GM18868 (cell line): ENCODE measurements at regions not wholly inside any gene's neighbourhood (a gene's known extent, or its start where the extent isn't known, plus 50 kb on each side); places are given as distances from the start of the nearest gene placed in this dataset.

Experiments
- ATAC-seq: cut with Tn5 transposase; IDR thresholded peaks from one replicate; pipeline ENCODE4 v1.9.1; 2021; ENCODE audit warnings: mild to moderate bottlenecking, moderate library complexity; ENCODE audit not compliant: unreplicated experiment

DNA sequence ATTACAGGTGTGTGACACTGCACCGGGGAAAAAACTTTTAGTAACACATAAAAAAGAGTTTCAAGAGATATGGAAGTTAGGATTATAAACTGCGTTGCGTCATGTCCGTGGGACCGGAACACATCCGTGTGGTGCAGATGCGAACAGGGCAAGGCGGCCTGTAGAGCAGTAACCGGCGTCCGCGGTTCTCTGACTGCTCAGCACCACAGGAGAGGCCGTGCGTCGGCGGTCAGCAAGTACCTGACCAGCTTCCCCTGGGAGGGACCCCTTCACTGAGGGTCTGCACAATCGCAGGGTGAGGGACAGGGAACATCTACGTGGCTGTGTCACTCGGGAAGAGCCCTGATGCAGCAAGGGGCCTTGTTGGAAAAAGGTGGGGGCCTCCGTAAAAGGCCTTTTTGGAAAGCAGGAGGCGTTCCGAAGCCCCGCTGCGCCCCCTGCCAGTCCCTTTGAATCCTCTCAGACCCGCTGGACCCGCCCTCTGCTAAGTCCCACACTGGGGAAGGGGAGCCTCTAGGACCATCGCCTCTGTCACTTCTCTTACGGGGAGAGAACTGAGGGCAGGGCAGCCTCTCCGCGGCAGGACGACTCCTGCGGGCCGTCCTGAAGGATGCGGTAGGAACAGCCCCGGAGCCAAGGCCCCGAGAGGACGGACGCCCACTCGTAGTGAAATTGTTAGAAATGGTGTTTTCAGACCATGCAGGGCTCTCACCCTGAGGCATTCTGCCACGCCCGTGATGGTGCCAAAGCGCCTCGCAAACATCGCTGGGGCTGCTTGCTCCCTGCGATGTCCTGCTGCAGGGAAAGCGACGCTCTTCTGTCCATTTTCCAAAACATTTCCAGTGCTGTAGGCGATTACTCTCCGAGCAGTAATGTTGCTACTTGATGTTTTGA is 771.6 kb upstream of the COBL start:
- no peak for ATAC-seq

DNA sequence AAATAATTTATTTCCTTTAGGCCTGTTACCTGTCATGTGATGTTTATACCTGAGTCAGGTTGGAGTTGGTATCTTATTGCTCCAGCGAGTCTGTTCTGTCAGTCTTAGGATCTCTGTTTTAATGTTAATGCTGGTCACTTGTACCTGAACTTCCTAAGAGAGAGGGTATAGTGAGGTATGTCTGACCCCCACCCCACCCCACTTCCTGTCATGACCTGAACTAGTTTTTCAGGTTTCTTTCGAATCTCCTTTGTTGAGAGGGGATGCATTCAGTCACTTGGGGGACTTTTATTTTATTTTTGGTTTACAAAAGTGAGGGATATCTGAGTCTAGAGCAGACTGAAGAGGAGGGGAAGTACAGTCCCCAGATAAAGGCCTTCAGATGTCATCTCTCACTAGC is 769.0 kb upstream of the COBL start:
- ATAC-seq, result no peak

DNA sequence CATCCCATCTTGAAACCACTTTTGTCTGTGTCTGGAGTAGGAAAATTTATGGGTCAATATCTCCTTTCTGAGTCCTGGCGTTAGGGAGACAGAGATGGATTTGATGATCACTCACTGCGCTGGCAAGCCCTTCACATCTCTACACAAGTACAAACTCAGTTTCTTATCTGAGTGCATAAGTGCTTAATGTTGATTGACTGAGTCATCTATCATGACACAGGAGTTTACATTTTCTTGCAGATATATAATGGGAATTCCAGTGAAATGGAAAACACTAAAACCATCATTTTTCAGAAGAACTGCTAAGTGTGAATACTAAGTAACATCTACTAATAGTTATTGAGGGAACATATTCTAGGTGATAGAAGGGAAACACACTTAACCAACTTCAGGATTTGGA is 763.9 kb upstream of the COBL start:
- no peak for ATAC-seq

DNA sequence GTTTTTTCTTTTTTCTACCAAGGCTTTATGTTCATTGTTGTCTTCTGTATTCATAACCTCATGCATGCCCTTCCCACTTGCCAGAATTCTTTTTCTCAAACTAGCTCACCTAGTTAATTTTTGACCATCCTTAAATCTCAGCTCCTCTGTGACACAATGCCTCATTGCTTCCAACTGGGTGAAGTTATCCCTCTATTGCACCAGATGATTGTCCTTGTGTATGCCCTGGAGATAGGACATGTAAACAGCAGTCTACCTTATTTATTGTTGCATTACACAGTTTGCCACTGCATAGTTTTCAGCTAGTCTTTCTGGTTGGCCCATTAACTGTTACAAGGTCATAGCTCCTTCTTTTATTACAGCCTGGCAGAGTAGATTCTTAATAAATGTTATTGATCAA is 763.1 kb upstream of the COBL start:
- ATAC-seq, result no peak

DNA sequence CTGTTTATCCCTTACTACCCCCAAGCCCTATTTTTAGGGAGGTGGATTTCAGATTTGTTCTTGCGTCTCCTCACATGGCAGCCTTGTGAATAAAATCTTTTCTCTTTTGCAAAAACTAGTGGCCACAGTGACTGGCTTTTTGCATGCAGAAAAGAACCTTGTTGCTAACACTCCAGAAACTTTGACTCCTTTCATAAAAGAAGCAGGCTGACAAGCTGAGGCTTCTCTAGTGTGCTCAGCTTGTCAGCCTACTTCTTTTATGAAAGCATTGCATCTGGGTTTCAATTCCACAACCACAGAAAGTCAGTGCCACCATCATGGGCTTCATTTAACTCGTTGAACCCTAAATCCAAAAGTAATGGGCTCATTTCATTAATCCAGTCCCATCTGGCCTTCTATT is 761.0 kb upstream of the COBL start:
- no peak for ATAC-seq

DNA sequence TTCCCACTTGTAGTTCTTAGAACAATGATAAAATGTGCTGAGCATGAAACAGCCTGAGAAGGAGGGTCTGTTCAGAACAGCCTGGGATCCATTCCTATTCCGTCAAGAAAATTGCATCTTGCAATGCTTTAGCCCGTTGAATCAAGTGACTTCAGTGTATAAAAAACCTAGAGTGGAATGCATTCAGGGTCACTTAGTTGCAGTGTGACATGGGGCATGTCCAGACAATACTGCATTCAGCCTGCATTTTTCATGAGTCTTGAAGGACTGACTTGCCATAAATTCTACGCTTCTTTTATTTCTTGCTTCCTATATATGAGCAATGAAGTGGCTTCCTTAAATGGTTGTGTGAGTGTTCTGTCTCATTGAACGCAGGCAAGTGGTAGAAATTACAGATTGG is 758.3 kb upstream of the COBL start:
- ATAC-seq, result no peak

DNA sequence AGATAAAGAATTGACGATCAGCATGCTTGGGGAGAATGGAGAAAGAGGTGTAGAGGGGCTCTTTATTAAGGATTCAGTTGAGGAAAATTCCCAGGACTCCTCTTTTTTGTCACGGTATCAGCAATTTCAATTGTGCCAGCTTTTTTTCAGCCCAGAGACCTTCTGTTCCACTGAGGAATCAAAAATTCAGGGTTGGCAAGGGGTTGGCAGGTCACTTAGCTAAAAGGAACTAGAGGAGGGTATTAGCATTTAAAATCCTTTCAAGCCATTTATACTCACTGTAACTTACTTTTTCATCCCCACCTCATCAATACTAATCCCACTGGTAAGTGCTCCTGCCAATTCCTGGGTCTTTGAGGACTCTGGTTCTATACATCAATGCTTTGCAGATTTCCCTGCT is 757.5 kb upstream of the COBL start:
- ATAC-seq, result no peak

DNA sequence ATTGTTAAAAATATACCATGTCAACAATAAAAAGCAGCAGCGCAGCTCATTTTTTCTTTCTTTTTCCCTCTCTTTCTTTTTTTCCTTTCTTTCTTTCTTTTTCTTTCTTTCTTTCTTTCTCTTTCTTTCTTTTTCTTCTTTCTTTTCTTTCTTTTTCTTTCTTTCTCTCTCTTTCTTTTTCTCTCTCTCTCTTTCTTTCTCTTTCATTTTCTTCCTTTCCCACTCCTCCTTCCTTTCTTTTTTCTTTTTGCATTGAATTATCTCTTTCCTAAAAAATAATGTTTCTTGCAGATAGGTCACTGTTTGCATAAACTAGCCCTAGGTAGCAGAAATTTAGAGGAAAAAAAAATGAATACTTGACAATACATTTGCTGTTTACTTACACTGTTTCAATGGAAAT is 755.1 kb upstream of the COBL start:
- ATAC-seq, result no peak

DNA sequence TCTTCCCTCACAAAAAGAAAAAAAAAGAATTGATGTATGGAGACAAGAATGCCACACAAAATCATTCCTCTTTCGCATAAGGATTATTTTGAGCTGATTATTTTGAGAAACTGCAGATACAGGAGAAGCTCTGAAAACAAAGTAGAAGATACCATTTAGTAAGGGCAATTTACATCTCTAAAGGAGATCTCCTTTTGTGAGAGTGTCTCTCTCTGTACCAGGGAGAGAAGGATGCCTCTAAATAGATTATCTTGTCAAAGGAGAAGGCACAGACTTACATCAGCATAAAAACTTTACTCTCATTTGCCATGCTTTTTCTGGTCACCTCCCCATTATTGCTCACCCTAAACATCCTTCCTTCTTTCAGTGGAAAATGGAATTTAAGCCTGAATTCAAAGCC is 747.9 kb upstream of the COBL start:
- no peak for ATAC-seq

DNA sequence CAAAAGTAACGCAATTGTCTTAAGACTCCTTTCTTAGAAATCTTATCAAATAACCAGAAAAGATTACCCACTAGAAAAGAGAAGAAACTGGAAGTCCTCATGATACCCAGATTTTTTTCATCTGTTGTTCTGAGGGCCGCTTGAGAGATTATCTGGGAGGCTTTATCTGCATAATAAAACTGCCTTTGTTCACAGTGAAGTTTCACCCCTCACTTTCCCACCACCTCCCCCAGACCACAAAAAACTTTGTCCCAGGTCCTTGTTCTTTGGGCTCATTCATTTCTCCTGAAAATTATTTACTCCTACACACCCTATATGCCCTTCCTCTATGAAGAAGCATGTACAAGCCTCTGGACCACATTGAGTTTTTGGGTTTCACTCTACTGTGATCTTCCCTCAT is 745.1 kb upstream of the COBL start:
- no peak for ATAC-seq

DNA sequence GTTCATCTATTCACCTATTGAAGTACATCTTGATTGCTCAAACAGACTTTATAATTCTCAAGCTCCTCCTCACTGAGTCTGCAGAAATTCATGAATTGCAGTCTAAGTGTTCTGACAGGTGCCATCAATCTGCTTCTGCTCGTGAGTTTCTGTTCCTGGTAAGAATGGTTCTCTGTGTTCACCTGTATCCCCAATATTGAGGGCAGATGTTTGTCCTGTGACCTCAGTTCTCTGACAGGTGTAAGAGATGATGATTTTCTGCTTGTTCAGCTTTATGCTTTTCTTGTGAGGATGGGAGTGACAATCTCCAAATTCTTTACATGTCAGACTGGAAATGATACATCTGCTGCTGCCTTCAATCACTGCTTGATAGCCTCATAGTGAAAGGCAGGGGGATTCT is 736.9 kb upstream of the COBL start:
- ATAC-seq, result no peak

DNA sequence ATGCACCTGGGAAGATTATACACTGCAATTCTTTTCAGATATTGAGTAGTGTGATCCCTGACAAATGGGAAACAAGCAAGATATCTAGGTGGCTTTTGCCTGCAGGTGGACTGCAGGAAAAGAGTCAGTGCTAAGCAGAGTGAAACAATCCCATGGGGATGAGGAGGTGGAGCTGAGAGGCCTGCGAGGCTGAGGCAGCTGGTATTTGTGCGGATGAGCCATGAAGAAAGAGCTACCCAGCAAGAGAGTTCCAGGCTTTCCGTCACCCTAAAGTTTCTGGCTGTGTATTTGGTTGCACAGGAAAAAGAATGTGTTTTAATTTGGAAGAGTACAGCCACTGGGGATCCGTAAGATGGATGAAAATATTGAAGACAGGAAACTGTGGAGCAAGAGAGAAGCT is 714.1 kb upstream of the COBL start:
- ATAC-seq, result no peak

DNA sequence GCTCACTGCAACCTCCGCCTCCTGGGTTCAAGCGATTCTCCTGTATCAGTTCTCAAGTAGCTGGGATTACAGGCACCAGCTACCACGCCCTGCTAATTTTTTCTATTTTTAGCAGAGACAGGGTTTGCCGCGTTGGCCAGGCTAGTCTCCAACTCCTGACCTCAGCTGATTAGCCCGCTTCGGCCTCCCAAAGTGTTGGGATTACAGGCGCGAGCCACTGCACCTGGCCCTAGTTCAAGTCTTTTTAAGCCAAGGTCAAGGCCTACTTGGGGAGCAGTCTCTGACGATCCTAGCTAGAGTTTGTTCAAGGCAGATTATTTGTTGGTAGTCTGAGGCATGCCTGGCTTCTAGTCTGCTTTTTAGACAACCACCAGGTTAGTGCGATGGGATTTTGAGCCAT is 709.5 kb upstream of the COBL start:
- ATAC-seq, result no peak

DNA sequence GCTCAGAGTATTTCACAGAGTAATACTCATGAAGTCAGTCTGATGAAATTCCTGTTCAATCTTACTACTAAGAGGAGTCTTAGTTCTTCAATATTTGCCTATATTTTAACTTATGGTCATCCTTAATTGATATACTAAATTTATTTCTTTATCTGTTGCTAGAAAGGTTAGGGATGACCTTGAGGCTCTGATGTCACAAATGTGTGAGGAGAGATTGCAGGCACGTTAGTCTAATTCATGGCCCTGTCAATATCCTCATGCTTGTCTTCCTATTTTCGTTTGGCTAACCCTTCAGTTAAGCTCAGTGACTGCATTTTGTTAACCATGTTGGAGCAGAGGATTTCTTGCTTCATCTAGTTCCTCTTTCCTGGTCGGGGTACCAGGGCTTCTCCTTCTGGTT is 704.7 kb upstream of the COBL start:
- no peak for ATAC-seq

DNA sequence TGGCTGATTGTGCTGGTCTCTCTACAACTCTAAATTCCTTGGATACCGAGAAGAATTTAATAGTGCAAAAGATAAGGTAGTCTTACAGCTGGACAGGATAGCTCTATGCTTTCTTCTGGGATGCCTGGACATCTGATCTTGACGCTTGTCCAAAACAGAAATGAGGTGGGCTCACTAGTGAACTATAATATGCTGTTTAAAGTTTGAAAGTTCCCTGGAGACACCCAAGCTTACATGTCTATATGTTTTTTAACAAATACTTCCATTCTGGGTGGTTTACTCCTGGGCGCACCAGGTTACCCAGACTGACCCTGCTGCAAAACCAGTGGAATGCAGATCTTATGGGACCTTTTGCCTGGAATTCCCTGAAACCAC is 702.1 kb upstream of the COBL start:
- peak; percentile 7 for ATAC-seq

DNA sequence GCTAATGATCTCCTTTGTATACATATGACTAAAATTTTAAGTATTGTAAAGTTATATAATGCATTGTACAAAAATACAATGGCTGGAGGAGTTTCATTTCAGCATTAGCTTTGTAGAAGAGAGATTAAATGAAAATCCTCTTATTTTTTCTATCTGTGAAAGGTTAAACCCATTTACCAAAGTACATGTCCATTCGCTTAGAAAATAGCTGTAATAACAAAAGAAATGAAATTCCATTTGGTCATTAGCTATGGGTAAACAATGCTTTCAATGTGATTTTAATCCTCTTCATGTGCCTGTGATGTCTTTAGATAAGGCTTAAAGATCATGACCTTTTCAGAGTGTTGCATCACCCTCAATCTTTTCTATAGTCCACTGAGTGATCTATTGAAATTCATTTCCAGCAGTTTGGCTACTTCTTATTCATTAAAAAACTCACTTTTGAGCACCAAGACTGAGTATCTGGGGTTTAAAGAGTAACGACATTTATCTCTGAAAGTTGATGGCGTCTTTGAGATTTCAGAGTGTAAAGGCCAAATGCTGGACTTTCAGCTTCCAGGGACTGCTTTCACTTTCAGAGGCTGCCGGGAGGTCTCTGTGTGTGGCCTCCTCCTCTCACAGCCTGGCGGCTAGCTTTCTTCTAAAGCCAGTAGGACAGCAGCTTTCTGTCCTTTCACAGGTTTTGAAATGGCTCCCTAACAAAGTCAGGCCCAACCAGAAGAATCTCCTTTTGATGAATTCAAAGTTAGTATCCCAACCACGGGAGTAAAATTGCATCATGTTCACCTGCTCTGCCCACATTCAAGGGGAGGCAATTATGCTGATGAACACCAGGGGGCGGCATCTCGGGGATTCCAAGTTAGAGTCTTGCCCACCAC is 701.4 kb upstream of the COBL start:
- peak; percentile 93 for ATAC-seq

DNA sequence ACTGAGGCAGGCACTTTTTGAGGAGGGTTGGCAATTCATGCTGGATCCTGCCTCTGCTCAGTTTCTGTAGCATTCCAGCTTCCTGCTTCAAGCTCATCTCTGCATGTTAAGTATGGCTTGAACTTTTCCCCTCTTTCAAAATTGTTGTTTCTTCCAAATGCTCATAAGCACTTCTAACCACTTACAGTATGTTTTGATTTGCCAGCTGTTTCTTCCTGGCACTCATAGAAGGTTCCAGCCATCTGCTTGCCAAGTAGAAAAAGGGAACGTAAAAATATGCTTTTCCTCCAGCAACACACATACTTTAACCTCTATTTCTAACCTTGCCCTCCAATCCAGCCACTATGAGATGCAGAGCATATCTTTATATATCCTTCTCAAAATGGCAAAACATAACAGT is 692.6 kb upstream of the COBL start:
- ATAC-seq, result no peak

DNA sequence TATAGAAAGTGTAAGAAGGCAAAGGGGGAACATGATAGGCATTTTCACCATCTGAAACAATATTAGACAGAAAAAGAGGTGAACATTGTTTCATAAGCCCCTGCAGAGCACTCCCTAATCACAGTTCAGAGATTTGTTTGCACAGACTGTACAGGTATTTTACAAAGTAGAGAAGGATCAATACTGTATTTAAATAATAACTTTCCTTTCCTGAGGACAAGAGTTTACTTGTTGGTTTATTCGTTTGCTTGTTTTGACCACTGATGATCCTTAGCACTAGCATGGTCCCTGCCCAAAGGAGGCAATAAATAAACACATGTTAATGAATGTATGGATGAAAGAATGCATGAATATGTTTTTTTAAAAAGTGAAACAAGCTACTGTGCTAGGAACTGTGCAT is 690.1 kb upstream of the COBL start:
- no peak for ATAC-seq

DNA sequence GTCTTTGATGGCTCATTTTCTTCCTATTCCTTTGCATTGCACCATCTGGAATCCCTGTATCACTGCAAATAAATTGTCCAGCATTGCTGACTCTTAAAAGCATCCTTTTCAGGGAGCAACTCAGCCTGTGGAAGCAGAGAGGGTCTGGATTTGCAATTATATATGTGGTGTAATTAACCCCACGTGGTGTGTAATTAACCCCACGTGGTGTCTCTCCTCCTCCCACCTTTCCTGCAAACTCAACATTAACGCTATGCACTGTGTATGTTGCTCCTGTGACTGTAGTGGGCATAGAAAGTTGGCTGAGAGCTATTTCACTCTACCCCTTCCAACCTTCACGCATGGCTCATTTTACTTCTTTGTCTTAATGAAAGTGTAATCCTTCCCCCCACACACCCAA is 689.0 kb upstream of the COBL start:
- ATAC-seq, result no peak

DNA sequence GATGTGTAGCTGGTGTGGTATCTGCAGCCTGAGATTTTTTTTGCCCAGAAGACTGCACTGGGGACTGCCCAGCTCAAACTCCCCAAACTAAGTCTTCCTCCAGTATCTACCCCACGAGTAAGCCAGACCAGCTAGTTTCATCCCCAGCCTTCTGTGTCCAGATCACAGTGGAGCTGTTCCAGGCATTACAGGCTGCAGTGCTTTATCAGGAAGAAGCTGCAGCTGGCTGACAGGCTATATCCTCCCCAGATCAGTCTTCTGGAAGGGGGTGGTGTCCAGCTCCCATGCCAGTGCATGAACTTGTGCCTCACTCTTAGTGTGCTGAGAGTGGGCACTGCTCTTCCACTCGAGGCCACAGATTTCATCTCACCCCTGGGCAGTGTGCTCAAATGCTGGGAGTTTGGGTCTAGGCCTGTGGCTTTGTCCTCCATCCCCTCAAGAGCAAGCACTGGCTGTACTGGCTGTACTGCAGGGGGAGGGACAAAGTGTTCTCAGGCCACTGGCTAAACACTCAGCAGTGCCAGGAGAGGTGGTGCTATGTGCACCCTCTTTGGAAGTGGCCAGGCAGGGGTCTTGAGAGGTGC is 679.1 kb upstream of the COBL start:
- no peak for ATAC-seq

DNA sequence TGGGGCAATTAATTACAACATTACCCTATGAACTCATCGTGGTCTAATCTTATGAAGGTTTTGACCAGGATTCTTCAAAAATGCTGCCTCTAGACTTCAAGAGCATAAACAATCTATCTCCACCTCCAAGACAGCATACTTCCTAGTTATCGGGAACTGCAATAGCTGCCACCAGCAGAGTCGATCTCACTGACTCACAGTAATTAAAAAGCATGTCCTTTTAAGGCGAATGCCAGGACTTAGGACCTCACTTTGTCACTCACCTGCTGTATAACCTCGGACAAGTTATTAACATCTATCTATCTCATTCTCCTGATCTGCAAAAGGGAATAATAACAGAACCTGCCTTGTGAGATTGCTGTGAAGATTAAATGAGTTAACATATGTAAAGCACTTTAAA is 666.0 kb upstream of the COBL start:
- no peak for ATAC-seq

DNA sequence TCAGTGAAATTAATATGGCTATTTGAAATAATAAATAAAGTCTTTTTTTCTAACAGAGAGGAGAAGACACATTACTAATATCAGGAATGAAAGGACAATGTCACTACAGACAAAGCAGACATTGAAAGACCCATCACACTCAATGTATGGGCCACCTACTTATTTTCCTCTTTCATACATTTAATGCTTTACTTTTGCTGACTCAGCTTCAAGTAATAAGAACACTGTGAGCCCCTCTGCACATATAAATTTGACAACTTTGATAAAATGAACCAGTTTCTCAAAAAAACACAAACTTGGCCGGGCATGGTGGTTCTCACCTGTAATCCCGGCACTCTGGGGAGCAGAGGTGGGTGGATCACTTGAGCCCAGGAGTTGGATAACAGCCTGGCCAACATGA is 664.2 kb upstream of the COBL start:
- no peak for ATAC-seq
